Loucy (cell line): ENCODE measurements at regions not wholly inside any gene's neighbourhood (a gene's known extent, or its start where the extent isn't known, plus 50 kb on each side); places are given as distances from the start of the nearest gene placed in this dataset.

ENCODE experiments used
- H2AFZ ChIP-seq: fragments of 200-600 bp; sonication (generic); 2 replicates; pipeline ENCODE4 v1.6.0; 2016; ENCODE audit warnings: antibody characterized with exemption, mild to moderate bottlenecking, low read length, moderate library complexity
- H3F3A ChIP-seq: fragments of 200-600 bp; 2 replicates; pipeline ENCODE4 v1.6.0; 2016; ENCODE audit warnings: antibody characterized with exemption, low read depth, mild to moderate bottlenecking
- H3K27me3 ChIP-seq: fragments of 200-600 bp; sonication (generic); 2 replicates; pipeline ENCODE4 v1.6.1; 2014; ENCODE audit warnings: low read length, mild to moderate bottlenecking; ENCODE audit not compliant: insufficient read depth, poor library complexity, severe bottlenecking
- H3K36me3 ChIP-seq: fragments of 200-600 bp; sonication (generic); 2 replicates; pipeline ENCODE4 v1.6.1; 2016; ENCODE audit warnings: low read length; ENCODE audit not compliant: insufficient read depth
- H3K4me1 ChIP-seq: fragments of 200-600 bp; sonication (generic); 2 replicates; pipeline ENCODE4 v1.5.1; 2014; ENCODE audit warnings: low read length, mild to moderate bottlenecking; ENCODE audit not compliant: insufficient read depth, poor library complexity, severe bottlenecking
- H3K4me2 ChIP-seq: fragments of 200-600 bp; sonication (generic); 2 replicates; pipeline ENCODE4 v1.6.0; 2014; ENCODE audit warnings: antibody characterized with exemption, low read length, low read depth, mild to moderate bottlenecking; ENCODE audit not compliant: poor library complexity, severe bottlenecking
- H3K4me3 ChIP-seq: fragments of 200-600 bp; sonication (generic); 2 replicates; pipeline ENCODE4 v1.5.1; 2014; ENCODE audit warnings: low read length, mild to moderate bottlenecking, mixed read lengths; ENCODE audit not compliant: poor library complexity, severe bottlenecking
- H3K79me2 ChIP-seq: fragments of 200-600 bp; sonication (generic); 2 replicates; pipeline ENCODE4 v1.6.1; 2014; ENCODE audit warnings: low read length; ENCODE audit not compliant: insufficient read depth
- H3K9ac ChIP-seq: fragments of 200-600 bp; sonication (generic); 2 replicates; pipeline ENCODE4 v1.6.0; 2014; ENCODE audit warnings: mild to moderate bottlenecking, low read depth, low read length, moderate library complexity; ENCODE audit not compliant: poor library complexity, severe bottlenecking
- H3K9me2 ChIP-seq: fragments of 200-600 bp; sonication (generic); replicated peaks from 2 replicates; pipeline ENCODE4 v1.6.1; 2016; ENCODE audit warnings: low read depth, low read length, mixed read lengths
- H3K9me3 ChIP-seq: fragments of 200-600 bp; sonication (generic); 2 replicates; pipeline ENCODE4 v1.6.1; 2014; ENCODE audit warnings: mild to moderate bottlenecking, antibody characterized with exemption, low read length, low read depth; ENCODE audit not compliant: insufficient read depth
- H4K20me1 ChIP-seq: fragments of 200-600 bp; sonication (generic); 2 replicates; pipeline ENCODE4 v1.6.0; 2014; ENCODE audit warnings: antibody characterized with exemption, low read length, mild to moderate bottlenecking; ENCODE audit not compliant: insufficient read depth, poor library complexity, severe bottlenecking
- EZH2phosphoT487 ChIP-seq: fragments of 200-600 bp; IDR thresholded peaks from 2 replicates; pipeline ENCODE4 v1.6.1; 2018; ENCODE audit warnings: antibody characterized with exemption, mild to moderate bottlenecking, moderate library complexity, borderline replicate concordance
- TF ChIP-seq, protein P1 (sequence below): fragments of 200-600 bp; sonication (generic); conservative IDR thresholded peaks from 2 replicates; pipeline ENCODE4 v1.5.1; 2014; ENCODE audit warnings: mild to moderate bottlenecking, antibody characterized with exemption, low read length

- Histone ChIP-seq H3K9me2 (no peaks in the 10 kb centered on the region), H3K36me3 (no peaks in the 10 kb centered on the region), H3K4me1 (no peaks in the 10 kb centered on the region), H2AFZ (no peak overlapping the region), H4K20me1 (no peaks in the 10 kb centered on the region), H3K4me2 (no peak overlapping the region), H3K9me3 (no peaks in the 10 kb centered on the region), H3K9ac (no peak overlapping the region), H3F3A (no peaks in the 10 kb centered on the region), H3K79me2 (no peaks in the 10 kb centered on the region), H3K4me3 (no peak overlapping the region), H3K27me3 (no peaks in the 10 kb centered on the region)
- TF ChIP-seq EZH2phosphoT487, result no peak
- TF ChIP-seq, protein P1, sequence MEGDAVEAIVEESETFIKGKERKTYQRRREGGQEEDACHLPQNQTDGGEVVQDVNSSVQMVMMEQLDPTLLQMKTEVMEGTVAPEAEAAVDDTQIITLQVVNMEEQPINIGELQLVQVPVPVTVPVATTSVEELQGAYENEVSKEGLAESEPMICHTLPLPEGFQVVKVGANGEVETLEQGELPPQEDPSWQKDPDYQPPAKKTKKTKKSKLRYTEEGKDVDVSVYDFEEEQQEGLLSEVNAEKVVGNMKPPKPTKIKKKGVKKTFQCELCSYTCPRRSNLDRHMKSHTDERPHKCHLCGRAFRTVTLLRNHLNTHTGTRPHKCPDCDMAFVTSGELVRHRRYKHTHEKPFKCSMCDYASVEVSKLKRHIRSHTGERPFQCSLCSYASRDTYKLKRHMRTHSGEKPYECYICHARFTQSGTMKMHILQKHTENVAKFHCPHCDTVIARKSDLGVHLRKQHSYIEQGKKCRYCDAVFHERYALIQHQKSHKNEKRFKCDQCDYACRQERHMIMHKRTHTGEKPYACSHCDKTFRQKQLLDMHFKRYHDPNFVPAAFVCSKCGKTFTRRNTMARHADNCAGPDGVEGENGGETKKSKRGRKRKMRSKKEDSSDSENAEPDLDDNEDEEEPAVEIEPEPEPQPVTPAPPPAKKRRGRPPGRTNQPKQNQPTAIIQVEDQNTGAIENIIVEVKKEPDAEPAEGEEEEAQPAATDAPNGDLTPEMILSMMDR, result no peak
Observed at GRCh38 chr16:55938126-55938525, 63.0 kb upstream of the CES5A start.

GRCh38 chr16:55933038-55933437 is 57.9 kb upstream of the CES5A start:
- Histone ChIP-seq H3K4me1 (no peaks in the 10 kb centered on the region), H3K79me2 (no peaks in the 10 kb centered on the region), H3K9me2 (no peaks in the 10 kb centered on the region), H4K20me1 (no peaks in the 10 kb centered on the region), H3K36me3 (no peaks in the 10 kb centered on the region), H3K9ac (no peak overlapping the region), H3K27me3 (no peaks in the 10 kb centered on the region), H2AFZ (no peak overlapping the region), H3F3A (no peaks in the 10 kb centered on the region), H3K4me2 (no peak overlapping the region), H3K4me3 (no peak overlapping the region), H3K9me3 (no peaks in the 10 kb centered on the region)
- no peak for TF ChIP-seq EZH2phosphoT487
- TF ChIP-seq, protein P1, result no peak

DNA sequence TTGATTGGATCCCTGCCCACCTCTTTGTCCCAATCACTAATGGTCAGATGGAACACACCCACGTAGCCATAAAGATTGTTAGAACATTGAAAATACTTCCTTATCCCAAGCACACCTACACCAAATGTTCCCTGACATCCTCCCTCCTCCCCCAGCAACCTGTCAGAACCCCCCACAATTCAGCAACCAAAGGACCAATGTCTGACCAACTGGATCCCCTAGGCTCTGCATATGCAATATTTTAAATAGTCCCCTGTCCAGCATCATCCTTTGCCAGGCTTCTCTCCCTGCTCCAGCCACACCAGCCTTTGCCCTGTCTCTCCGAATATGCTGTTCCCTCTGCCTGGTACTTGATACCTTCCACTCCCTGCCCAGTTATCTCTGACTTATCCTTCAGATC is 54.9 kb upstream of the CES5A start:
- Histone ChIP-seq H3K4me2 (no peak overlapping the region), H3K27me3 (no peaks in the 10 kb centered on the region), H3K9ac (no peak overlapping the region), H3K36me3 (no peaks in the 10 kb centered on the region), H3K9me3 (no peaks in the 10 kb centered on the region), H3F3A (no peaks in the 10 kb centered on the region), H3K4me1 (no peaks in the 10 kb centered on the region), H2AFZ (no peak overlapping the region), H4K20me1 (no peaks in the 10 kb centered on the region), H3K79me2 (no peaks in the 10 kb centered on the region), H3K9me2 (no peaks in the 10 kb centered on the region), H3K4me3 (no peak overlapping the region)
- TF ChIP-seq, protein P1, result no peak
- TF ChIP-seq EZH2phosphoT487, result no peak
